ENCODE measurements at regions not wholly inside any gene's neighbourhood (a gene's known extent, or its start where the extent isn't known, plus 50 kb on each side); places are given as distances from the start of the nearest gene placed in this dataset.

DNA sequence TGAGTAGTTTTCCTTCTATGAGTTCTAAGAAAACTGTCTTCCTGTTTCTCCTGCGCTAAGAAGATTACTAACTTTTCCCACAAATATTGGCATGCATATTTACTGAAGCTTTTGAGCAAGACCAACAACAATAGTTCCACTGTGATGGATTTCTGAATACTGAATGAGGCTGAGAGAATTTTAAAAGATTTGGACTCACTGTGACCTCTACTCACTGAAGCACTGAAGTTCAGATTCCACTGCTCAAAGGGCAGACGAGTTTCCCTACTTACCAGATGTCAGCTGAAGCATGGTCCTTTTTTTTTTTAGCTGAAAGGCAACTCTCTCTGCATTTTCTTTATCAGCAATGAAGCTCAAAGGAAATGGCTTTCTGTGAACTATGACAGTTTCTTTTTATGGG lies 718.5 kb downstream of the RFPL4B start:
- DNase-seq: no peak

DNA sequence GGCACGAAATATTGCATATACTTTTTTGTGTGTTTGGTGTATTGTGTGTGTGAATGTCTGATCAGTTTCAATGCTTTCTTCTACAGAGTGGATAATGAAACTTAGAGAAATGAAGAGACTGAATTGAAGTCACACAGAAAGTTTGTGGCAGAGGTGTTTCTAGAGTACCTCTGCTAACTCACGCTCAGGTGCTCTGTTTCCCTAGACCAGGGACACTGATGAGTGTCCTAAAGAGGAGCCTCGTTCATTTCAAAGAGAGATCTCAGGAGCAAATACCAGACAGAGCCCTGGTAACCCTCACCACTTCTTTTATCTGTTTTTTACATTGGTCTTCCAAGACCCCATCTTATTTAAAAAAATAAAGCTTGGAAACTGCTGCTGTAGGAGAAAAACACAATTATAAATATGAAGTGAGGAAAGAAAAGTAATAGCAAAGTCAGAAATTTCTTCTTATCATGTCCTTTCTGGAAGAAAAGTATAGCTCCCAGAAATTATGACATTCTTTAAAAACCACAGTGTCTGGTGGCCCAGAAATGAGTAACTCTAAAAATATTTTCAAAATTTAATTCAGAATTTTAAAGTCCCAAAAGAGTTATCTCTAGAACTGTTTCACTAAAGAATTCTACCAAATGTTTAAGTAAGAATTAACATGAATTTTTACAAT lies 720.6 kb downstream of the RFPL4B start:
- peak; percentile 35 for DNase-seq

DNA sequence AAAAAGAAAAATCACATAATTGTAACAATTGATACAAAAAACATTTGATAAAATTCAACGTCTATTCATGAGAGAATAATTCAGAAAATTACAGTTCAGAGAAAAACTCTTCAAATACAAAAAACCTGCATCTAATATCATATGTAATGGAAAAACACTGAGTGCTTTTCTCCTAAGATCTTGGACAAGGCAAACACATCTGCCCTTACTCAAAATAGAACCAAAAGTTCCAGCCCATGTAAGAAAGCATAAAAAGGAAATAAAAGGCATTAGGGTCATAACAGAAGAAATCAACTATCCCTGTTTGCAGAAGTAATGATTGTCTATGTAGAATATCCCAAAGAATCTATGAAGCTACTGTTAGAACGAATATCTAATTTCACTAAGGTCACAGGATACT lies 721.4 kb downstream of the RFPL4B start:
- DNase-seq: no peak

DNA sequence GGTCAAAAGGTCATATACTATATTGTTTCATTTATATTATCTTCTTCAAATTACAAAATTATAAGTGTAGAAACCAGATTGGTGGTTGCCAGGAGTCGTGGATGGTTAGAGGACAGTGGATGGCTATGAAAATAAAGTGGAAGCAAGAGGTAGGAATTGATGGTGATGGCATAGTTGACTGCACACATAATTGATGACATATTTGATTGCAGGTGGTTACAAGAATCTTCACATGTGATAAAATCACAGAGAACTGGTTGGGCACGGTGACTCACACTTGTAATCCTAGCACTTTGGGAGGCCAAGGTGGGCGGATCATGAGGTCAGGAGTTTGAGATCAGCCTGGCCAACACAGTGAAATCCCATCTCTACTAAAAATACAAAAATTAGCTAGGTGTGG lies 723.6 kb downstream of the RFPL4B start:
- peak; percentile 28 for DNase-seq

DNA sequence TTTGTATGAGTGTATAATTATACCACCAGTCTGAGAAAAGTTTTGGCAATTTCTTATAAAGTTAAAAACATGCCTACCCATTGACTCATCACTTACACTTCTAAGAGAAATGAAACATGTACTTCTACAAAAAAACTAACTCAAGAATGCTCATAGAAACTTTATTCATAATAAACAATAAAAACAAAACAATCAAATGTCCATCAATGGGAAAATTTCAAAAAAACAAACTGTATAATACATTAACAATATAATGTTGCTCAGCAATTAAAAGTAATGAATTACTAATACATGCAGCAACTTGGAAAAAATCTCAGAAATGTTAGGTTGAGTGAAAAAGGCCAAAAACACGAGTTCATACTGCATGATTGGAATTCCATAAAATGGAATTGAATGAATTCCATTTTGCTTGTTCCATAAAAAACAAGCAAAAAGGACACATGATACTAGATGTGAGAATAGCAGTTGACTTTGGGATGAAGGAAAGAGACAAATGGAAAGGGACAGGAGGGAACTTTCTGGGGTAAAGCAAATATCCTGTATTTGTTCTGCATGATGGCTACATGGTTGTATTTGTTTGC lies 726.6 kb downstream of the RFPL4B start:
- DNase-seq: peak; percentile 35

DNA sequence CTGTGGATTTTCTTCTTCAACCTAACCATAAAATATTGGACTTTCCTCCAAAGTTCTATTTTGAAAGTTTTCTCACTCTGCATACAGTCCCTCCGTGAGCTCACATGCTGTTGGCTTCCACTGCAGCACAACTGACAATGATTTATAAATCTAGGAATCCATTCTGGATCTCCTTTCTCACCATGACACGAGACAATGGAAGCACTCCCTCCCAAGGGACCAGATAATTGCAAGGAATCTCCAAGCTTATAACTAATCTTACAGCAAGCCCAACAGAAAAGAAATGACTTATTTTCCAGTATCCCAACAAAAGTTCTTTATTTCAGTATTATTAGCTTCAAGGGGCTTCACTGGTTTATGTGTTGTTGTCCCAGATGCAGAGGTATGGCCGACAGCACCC lies 729.0 kb downstream of the RFPL4B start:
- DNase-seq: no peak

DNA sequence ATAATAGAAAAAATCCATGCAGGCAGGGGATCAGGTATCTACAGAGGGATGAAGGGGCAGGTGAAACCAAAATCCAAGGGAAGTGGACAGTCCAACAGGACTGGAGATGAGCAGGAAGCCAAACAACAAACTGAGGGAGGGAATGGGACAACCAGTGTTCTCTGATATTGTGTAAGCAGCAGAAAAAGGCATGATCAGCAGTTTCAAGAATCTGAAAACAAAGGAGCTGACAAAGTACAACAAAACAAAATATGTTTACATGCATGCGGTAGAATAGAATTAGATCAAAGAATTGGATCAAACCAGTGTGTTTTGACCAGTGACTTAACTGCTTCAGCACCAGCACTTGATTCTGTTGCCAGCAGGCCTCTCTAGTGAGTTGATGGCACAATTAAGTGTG lies 729.7 kb downstream of the RFPL4B start:
- DNase-seq: no peak

DNA sequence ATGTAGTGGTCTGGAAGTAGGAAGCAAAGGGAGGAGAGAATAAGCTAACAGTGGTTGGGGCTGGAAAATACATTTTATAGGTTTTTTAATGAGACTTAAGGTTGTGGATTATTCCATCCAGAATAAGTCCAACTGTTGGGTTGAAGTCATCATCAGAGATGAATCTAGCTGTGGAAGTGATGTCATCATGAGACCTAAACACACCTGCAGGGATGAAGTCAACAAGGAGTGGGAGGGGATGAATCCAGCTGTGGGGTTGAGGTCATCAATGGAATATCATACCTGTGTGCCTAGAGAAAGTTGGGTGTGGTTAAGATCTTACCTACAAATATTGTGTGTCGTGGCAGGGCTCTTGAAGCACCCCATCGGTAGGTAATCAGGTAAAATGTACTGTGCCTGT lies 730.7 kb downstream of the RFPL4B start:
- DNase-seq: no peak

DNA sequence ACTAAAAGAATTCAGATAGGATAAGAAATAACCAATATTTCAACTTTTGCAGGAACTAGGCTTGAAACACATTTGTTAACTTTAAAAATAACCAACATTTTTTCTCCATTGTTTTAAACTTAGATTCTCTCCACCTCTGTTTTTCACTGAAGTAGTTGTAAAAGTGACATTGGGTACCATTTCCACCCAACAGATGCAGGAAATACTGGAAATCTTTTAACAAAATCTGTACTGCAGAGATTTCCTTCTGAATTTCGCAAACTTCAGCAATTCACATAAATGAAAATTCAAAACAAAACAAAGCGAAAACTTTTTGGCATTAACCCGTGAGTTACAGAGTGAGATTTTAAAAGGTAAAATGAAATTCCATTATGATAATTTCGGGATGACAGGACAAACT lies 731.7 kb downstream of the RFPL4B start:
- no peak for DNase-seq

DNA sequence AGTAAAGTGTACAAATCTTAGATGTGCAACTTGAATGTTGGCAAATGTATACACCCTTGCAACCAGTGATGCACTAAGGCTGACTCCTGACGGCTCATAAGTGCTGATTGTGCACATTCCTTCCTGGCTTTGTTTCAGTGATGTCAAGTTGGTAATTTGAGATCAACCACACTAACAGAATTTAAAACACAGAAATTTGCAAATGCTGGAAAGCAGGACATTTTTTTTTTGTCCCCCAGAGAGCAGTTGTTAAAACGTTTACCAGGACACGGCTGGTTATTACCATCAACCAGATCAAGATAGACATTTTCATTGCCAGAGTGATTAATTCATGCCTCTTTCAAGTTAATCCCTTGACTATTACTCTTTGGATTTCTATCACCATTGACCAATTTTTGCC lies 735.6 kb downstream of the RFPL4B start:
- DNase-seq: peak; percentile 28

DNA sequence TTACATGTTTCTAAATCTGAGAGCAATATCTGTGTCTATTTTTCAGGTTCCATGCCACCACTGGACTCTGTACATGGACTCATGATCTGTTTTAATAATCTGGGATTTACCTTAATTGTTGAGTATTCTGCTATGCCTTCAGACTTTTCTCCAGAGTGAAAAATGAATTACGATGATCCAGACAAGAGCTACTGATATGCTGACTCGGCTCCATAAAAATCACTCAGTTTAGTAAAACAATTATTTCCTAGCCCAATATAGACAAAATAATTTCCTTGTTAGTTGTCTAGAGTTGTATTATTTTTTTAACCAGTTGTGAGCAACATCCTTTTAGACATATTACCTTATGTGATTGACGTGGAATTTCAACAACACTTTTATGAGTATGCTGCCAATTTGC lies 736.8 kb downstream of the RFPL4B start:
- DNase-seq: no peak

DNA sequence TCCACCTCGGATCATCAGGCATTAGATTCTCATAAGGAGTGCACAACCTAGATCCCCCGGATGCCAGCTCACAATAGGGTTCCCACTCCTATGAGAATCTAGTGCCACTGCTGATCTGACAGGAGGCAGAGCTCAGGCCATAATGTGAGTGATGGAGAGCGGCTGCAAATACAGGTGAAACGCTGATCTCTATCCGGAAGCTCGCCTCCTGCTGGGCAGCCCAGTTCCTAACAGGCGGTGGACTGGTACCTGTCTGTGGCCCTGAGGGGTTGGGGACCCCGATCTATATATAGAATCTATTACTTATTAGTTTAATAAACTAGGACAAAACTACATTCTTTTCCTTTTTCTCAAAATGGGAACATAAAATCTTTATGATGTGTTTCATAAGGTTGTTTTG lies 741.9 kb downstream of the RFPL4B start:
- no peak for DNase-seq

DNA sequence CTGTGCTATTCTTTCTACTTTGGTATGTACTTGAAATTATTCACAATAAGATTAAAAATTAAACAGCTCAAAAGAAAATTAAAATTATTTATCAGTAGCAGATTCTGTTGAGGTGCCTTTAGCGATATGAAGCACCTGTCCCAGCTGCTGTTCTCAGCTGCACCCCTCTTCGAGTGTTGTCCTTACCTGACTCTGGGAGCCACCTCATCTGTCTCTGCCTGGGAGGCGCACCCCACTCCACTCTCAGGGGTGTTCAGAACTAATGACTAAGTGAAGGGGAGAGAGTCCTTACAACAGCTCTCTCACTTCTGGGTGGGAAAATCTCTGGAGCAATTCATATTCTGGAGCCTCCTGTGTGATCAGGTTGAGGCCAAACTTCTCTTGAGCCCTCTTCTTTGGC lies 745.7 kb downstream of the RFPL4B start:
- DNase-seq: no peak

DNA sequence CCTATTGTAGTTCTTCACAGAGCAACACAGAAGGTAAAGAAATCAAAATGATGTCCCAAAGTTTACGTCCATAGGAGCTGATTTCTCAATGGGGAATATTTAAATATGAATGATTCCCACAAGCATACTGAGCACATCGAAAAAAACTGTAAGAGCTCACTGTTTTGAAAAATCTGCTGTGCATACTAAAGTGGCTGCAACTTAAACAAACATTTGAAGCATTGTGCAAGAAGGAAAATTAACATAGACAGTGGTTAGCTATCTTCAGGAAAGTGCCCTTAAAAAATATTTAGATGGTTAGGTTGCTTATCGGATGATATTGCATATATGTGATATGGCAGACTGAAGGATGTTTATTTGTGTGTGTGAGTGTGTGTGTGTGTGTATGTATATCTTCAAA lies 747.6 kb downstream of the RFPL4B start:
- DNase-seq: no peak

DNA sequence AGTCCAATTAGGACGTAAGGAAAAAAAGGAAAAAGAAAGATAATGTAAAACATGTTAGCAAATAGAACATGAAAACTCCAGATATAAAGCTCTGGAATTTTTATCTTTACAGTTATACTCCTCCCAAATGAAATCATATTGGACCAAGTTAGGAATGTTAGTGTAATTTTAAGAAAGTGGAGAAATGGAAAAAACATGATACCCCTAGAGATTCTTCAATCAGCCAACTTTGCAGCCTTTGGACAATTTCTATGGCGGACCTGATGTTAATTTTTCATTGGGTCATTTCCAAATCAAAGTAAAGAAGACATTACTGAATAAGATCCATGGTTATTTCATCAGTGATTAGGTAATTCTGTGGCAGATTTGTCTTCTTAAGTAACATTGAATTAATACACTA lies 748.7 kb downstream of the RFPL4B start:
- DNase-seq: no peak

DNA sequence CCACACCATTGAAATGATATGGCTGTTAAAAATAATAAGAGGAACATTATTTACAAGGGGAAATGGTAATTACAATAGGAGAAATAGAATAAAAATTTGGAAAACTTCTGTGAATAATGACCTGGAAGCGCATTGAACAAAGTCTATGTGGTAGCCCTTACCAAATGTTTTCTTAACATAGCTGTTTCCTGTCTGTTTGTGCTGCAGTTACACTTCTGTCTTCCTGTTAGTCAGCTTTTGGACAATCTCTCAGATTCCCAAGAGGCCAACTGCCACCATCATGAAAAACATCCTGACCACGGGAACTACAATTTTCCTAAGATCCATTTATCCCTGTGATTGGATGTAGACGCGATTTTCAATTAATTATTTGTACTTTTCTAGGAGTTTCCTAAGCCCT lies 754.4 kb upstream of the MARCKS start:
- peak; percentile 45 for DNase-seq

DNA sequence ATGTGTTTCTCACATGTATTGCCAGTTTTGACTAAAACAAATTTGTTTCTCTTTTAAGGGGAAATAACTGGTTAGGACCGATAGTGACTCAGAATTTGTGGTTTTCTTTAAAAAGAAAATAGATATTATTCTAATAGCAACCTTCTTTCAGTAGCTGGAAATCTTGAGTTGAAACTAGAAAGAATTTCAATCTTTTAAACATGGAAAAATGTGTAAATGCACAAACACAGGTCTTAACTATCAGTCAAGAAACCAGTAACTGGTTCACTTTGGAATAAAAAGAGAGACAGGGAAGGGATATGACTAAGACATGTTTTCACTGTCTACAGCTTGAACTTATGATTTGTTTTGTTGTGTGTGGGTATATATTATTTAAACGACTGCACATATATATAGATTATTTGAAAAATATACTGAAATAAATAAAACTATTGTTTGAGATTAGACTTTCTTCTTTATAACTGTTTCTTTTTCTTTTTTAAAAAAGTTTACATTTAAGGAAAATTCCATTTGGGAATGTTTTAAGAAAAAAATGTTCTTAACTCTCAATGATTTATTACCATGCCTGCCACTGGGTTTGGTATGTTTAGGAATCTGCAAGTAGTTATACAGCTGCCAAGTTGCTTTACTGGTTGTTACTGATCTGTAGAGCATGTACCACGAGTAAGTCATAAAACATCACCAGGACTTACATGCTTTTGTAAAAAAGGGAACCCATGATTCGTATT lies 753.3 kb upstream of the MARCKS start:
- peak; percentile 78 for DNase-seq

DNA sequence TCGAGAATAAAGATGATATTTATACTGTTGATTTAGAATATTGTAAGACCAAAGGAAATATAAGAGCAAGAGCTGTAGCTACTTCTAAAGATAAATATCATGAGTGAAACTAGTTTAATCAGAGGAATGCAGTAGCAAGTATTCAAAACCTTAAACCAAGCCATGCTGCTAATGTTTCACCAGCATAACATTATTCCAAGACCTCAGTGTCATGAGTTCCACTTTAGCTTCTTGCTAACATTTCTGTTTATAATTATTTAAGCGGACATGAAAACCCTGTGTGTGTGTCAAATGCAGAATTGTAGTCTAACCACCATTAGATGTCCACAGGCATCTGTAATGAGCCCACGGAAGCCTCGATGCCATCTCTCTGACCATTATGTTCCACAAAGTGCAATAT lies 752.6 kb upstream of the MARCKS start:
- DNase-seq: no peak

DNA sequence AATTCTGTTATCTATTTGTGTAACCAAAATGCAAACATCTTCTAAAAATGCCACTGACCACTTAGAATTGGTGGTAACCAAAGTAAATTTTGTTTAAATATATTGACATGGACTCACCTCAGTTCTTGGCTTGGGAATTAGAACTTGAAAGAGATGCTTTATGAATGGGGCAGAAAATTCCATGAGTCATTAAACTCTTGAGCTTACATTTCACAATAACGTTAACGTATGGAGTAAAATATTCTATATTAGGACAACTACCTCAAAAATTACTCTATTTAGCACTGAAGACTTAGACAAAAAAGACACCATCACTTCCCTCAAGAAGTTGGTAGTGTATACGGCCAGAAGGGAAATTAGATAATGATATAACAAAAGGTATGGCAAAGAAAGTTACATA lies 752.2 kb upstream of the MARCKS start:
- no peak for DNase-seq

DNA sequence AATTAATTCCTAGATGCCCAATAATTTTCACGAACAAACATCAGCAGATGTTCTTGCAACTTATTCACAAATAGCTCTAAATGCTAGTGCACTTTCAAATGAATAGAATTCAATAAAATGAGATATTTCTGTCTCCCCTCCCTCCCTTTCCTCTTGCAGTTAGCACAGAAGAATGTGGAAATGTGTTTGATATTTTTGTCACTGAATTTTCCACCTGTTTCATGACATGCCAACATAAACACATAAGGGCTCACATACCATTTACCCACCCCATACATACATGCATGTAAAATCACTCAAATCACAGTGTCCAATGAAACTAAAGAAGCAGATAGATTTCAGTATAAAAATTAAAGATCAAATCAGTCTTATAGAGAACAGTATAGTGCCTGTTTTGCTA lies 746.9 kb upstream of the MARCKS start:
- DNase-seq: no peak

DNA sequence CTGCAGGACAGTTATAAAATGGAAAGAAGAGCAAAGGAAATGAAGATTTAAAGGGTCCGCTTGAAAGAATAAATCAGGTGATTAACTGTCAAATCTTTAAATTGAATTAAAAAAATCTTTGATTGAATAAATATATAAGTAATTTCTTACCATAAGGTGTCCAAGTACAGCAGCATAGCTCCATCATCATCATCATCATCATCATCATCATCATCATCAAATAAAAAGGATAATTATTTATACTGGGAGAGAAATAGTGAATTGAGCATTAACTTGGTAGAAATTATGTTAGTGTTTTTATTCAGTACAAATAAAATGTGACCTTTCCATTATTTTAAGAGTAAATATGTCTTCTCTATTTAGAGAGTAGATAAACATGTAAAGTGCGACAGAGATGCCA lies 745.6 kb upstream of the MARCKS start:
- no peak for DNase-seq

DNA sequence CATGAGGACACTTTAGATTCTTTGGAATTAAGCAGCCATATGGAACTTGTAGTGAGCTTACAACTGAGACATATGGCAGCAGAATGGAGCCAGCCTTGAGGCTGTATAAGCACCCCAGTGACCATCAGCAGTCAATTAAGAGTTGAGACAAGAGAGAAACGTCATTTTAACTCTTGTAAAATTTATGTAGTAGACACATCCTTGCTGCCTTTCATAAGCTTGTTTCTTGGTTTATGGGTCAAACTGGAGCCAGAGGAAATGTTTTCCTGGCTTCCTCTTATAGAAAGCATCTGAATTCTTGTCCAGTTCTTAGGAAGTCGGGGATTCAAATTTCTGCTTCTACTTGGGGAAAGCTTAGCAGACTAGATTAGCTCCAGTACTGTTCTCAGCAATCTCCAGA lies 745.1 kb upstream of the MARCKS start:
- DNase-seq: no peak

DNA sequence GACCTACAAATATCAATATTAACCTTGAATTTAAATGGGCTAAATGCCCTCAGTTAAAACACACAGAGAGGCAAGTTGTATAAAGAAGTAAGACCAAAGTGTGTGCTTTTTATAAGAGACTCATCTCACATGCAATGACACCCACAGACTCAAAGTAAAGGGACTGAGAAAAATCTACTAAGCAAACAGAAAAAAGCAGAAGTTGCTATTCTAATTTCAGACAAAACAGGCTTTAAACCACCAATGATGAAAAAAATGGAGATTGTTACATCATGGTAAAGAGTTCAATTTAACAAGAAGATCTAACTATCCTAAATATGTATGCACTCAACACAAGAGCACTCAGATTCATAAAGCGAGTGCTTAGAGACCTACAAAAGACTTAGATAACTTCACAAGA lies 741.9 kb upstream of the MARCKS start:
- no peak for DNase-seq

DNA sequence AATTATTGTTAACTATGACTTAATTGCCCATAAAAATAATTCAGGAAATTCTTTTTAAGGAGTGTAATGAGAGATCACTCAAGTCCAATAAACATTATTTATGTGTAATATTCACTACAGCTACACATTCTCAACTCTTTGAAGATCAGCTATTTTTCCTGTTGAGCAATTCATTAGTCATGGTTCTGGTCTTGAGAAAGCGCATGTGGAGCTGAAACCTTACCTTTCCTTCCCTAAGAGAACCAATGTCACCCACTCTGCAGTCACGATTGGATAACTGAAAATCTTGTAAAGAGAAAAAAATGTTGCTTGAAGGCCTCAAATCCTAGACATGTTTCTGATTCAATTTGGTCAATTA lies 736.9 kb upstream of the MARCKS start:
- DNase-seq: peak; percentile 91
